ENCODE measurements at regions not wholly inside any gene's neighbourhood (a gene's known extent, or its start where the extent isn't known, plus 50 kb on each side); places are given as distances from the start of the nearest gene placed in this dataset.
"Not testable (repeated sequence)": the region's sequence is repeated elsewhere in the genome, so short reads cannot be mapped to it uniquely, and the experiment has no call there.

DNA sequence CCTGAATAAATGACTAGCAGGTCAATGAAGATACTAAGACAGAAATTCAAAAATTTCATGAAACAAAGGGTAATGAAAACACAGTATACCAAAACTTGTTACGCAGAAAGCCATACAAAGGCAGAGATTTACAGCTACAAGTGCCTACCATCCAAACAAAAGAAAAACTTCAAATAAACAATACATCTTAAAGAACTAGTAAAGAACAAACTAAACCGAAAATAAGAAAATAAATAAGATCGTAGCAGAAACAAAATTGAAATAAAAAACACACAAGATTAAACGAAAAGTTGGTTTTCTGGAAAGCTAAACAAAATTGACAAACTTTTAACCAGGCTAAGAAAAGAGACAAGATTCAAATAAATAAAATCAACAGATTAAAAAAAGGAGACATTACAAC, 51.5 kb downstream of the VPREB1 start:
- DNase-seq, result not testable (repeated sequence)

GRCh38 chr22:22297159-22297793, 52.7 kb downstream of the VPREB1 start:
- DNase-seq, result not testable (repeated sequence)

DNA sequence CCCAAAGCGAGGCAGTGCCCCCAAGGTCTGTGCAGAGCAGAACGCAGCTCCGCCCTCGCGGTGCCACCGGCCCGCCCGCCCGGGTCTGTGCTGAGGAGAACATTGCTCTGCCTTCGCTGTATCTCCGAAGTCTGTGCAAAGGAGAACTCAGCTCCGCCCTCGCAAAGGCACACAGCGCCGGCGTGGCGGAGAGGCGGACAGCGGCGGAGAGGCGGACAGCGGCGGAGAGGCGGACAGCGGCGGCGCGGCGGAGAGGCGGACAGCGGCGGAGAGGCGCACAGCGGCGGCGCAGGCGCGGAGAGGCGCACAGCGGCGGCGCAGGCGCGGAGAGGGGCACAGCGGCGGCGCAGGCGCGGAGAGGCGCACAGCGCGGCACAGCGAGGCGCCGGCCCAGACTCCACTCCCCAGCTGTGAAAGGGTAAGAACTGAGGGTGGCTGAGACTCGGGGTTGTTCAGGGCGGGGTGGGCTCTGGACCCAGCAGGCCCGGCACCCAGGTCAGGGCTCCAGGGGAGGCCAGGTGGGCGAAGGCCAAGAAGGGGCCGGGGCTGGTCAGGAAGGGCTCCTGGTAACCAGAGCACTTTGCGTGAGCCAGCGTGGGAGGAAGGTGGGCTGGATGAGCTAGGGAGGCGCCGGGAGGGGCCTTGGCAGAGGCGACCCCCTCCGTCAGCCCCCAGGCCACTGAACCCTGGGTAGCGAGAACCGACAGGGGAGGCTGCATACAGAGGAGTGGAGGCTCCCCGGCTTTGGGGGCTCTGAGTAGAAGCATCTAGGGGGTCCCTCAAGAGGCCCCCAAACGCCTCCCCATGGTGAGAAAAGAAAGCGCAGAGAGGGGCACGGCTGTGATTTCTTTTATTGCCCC, 53.4 kb downstream of the VPREB1 start:
- DNase-seq, result not testable (repeated sequence)

DNA sequence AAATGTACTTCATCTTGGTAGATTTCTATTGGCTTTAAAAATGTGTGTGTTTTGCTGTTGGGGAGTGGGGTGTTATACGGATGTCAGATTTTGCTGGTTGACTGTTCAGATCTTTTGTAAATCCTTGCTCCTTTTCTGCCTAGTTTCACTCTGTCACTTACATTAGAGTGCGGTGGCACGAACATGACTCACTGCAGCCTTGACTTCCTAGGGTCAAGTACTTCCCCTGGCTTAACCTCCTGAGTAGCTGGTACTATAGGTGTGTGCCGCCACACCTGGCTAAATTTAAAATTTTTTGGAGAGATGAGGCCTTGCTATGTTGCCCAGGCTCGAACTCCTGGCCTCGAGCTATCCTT, 54.0 kb downstream of the VPREB1 start:
- DNase-seq, result not testable (repeated sequence)

DNA sequence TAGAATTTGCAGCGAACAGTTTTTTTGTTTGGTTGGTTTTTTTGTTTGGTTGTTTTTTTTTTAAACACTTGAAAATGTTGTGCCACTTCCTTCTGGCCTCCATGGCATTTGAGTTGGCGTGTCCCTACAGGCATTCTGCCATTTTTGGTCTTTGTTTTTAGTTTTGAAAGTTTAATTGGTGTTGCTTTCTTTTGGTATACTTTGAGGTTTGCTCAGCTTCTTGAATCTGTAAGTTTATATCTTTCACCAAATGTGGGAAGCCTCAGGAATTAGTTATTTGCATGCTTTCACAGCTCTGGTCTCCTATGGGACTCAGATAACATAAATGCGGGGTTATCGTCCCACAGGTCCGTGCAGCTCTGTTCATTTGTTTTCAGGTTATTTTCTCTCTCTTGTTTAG, 55.9 kb downstream of the VPREB1 start:
- not testable (repeated sequence) for DNase-seq

GRCh38 chr22:22300946-22301345, 56.4 kb downstream of the VPREB1 start:
- DNase-seq, result not testable (repeated sequence)

DNA sequence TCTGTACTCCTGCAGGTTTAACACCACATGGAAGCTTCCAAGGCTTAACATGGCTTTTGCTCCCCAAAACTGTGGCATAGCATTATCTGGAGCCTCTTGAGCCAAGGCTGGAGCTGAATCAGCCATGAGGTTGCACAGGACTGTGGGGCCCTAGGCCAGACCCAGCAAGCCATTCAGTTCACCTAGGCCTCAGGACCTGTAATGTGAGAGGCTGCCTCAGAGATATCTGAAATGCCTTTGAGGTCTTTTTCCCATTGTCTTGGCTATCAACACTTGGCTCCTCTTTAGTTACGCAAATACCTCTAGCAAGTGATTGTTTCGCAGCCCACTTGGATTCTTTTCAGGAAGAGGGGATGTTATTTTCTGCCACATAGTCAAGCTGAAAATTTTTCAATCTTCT, 72.0 kb downstream of the VPREB1 start:
- DNase-seq, result no peak

DNA sequence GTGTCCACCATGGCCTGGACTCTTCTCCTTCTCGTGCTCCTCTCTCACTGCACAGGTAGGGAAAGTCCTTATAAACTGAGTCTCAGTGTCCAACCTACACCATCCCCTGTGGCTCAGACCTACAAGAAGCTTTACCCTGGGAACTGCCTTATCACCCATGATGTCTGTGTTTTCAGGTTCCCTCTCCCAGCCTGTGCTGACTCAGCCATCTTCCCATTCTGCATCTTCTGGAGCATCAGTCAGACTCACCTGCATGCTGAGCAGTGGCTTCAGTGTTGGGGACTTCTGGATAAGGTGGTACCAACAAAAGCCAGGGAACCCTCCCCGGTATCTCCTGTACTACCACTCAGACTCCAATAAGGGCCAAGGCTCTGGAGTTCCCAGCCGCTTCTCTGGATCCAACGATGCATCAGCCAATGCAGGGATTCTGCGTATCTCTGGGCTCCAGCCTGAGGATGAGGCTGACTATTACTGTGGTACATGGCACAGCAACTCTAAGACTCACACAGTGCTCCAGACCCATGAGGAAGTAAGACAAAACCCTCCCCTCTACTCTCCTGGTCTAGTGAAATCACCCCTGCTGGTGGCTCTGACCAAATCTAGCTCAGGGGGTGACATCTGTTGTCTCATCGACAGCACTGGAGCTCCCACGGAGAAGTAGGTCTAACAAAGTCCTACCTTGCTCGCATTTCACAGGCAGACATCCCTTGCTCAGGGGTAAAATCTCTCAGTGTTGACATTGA, 74.3 kb downstream of the VPREB1 start:
- no peak for DNase-seq

DNA sequence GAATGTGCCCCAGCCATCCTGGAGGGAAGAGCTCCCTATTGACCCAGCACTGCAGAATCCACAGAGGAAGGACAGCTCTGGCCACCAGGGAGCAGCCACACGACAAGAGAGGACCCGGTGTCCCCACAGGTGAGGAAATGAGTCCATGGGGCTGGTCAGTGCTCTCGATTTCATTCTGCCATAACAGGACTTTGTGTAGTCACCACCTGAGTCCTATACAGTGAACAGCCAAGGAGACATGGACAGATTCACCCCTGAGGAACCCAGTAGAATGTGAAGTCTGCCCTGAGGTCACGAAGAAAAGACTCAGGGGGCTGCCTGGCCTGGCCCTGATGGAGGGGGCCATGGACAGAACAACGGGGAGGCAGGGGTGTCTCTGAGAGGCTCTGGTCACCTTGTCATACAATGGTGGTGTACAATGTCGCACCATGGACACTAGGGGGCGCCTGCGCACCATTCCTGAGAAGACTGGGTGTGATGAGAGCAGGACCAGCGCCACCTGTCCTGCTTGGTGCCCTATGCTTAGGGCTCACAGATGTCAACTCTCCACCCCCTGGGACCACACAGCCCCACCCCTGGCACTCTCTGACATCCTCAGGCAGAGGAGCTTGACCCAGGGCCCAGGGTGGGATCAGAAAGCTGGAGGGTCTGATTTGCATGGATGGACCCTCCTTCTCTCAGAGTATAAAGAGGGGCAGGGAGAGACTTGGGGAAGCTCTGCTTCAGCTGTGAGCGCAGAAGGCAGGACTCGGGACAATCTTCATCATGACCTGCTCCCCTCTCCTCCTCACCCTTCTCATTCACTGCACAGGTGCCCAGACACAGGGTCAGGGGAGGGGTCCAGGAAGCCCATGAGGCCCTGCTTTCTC, 77.4 kb downstream of the VPREB1 start:
- peak; percentile 43 for DNase-seq

DNA sequence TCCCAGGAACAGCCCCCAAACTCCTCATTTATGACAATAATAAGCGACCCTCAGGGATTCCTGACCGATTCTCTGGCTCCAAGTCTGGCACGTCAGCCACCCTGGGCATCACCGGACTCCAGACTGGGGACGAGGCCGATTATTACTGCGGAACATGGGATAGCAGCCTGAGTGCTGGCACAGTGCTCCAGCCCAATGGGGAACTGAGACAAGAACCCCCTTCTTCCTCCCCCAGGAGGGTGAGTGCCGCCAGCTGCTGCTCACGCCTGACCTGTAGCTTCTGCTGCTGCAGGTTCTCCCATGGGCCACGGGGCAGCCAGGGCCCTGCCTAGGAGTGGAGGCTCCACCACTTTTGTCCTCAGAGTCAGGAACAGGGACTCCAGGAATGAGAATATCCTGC, 78.2 kb downstream of the VPREB1 start:
- no peak for DNase-seq

GRCh38 chr22:22327723-22328122, 83.1 kb downstream of the VPREB1 start:
- no peak for DNase-seq

DNA sequence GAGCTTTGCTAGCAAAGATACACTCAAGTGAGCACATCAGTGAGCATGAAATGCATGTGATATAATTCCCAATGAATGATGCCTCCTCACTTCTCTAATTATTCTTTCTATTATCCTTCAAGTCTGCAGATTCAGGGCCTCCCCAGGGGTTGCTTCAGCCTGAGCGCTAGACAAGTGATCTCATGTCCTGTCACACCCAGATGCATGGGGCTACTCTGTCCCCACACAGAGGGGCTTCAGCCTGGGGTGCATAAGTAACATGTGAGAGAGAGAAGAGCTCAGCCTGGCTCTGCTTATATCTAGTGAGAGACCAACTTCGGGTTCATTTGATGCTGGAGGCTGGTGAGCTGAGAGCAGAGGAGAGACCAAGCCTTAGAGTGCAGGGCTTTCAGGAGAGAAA, 85.2 kb downstream of the VPREB1 start:
- no peak for DNase-seq

- not testable (repeated sequence) for DNase-seq
Measured at GRCh38 chr22:22335640-22336039, 91.1 kb downstream of the VPREB1 start.

DNA sequence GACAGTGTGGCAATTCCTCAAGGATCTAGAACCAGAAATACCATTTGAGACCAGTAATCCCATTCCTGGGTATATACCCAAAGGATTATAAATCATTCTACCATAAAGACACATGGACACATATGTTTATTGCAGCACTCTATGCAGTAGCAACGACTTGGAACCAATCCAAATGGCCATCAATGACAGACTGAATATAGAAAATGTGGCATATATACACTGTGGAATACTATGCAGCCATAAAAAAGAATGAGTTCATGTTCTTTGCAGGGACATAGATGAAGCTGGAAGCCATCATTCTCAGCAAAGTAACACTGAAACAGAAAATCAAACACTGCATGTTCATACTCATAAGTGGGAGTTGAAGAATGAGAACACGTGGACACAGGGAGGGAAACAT, 91.7 kb downstream of the VPREB1 start:
- not testable (repeated sequence) for DNase-seq

- DNase-seq, result not testable (repeated sequence)
Measured at GRCh38 chr22:22338778-22339177, 94.2 kb downstream of the VPREB1 start.

DNA sequence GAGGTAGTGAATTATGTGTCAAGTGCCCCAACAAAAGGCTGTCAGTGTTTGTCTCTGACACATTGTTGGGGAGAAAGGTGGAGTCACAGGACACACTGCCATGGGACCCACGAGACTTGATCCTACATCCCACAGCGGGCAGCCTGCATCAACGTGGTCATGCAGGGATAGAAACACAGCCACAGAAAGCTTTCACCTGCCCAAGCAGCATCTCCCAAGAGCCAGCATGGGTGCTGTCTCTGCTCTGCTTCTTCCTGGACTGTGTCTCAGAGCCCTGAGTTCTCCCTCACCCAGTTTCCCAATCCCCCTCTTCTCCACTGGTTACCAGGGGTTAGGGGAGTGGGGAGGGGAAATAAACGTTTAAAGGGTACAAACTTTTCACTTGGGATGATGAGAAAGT, 97.2 kb downstream of the VPREB1 start:
- no peak for DNase-seq

- peak; percentile 10 for DNase-seq
Measured at GRCh38 chr22:22342697-22343580, 98.4 kb downstream of the VPREB1 start.

DNA sequence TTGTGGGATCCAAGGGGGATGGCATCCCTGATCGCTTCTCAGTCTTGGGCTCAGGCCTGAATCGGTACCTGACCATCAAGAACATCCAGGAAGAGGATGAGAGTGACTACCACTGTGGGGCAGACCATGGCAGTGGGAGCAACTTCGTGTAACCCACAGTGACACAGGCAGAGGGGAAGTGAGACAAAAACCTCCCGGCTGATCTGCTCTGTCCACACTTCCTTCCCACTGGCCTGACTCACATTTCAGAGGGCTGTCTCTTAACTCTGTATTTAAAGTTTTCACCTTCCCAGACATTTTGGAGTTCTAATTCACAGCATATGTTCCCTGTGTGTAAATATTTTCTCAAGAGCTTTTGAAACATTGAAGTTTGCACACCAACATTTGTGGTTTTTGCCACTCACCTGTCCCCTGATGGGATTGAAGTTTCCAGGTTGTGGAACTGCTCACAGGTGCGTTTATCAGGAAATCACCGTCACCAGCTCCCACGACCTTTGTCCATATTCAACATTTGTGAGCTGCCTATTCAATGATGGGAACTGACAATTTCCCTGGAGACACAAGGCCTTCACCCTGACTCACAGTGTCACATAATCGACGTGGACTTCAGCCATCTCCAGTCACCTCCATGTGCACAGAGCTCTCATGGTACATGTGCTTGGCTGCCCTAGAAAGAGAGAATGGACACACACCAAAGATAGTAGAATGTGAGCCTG, 99.2 kb downstream of the VPREB1 start:
- no peak for DNase-seq

DNA sequence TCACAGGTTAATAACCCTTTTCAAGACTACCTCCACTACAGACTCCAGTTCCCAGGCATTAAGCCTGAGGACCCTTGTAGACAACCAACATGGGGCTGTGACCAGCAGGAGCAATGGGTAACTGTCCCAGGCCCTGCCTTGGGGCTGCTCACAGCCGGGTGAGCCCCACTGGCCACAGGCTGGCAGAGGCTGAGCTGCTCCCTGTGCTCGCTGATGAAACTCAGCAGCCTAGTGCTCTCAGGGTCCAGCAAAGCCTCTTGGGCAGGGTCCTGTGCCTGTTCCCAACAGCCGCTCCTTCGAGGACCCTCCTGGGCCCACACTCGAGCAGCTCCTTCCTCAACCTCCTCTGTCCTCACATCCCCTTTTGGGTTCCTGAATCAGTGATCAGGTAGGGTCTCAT, 99.8 kb downstream of the VPREB1 start:
- DNase-seq, result no peak

- no peak for DNase-seq
Measured at GRCh38 chr22:22345781-22346180, 101.2 kb downstream of the VPREB1 start.
